ENCODE measurements at regions not wholly inside any gene's neighbourhood (a gene's known extent, or its start where the extent isn't known, plus 50 kb on each side); places are given as distances from the start of the nearest gene placed in this dataset.

GRCh38 chr4:179130122-179130714 lies 1688.0 kb upstream of the AGA start:
- TF ChIP-seq, protein P1, sequence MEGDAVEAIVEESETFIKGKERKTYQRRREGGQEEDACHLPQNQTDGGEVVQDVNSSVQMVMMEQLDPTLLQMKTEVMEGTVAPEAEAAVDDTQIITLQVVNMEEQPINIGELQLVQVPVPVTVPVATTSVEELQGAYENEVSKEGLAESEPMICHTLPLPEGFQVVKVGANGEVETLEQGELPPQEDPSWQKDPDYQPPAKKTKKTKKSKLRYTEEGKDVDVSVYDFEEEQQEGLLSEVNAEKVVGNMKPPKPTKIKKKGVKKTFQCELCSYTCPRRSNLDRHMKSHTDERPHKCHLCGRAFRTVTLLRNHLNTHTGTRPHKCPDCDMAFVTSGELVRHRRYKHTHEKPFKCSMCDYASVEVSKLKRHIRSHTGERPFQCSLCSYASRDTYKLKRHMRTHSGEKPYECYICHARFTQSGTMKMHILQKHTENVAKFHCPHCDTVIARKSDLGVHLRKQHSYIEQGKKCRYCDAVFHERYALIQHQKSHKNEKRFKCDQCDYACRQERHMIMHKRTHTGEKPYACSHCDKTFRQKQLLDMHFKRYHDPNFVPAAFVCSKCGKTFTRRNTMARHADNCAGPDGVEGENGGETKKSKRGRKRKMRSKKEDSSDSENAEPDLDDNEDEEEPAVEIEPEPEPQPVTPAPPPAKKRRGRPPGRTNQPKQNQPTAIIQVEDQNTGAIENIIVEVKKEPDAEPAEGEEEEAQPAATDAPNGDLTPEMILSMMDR (IDR thresholded peaks at IDR 0.05), result no peak
- TF ChIP-seq POLR2AphosphoS5 (IDR thresholded peaks at IDR 0.05; ENCODE audit: insufficient read depth in 1 of 2, low read depth in 1 of 2) (no peak), POLR2A (IDR thresholded peaks at IDR 0.05) (no peak)

Data from vagina (tissue), 2 donors.